K562 (cell line): ENCODE measurements at regions not wholly inside any gene's neighbourhood (a gene's known extent, or its start where the extent isn't known, plus 50 kb on each side); places are given as distances from the start of the nearest gene placed in this dataset.

Experiments used
- ATAC-seq: fragments of 200-7000 bp; cut with Tn5 transposase; 3 replicates; pipeline ENCODE4 v1.9.1; 2020; ENCODE audit warnings: moderate library complexity
- BruUV-seq: library from RNA; stranded (reverse); fragments of 400-500 nt; replicated peaks from 2 replicates; lab custom pipeline; 2021; lab: Mats Ljungman, UMichigan
- CTCF ChIA-PET: fragments of 300-600 bp; formaldehyde crosslinking; extraction: SDS; loops from one replicate; lab custom pipeline; 2021; ENCODE audit warnings: low intra/inter-chr PET ratio; lab: Yijun Ruan, JAX
- POLR2A ChIA-PET: fragments of 300-600, 350-650 bp; sonication (Branson Sonifier 250); formaldehyde crosslinking; extraction: SDS; loops from one replicate; lab custom pipeline; 2021; ENCODE audit warnings: antibody characterized with exemption, inconsistent platforms; lab: Yijun Ruan, JAX
- DNase-seq, 4 experiments: peaks; one replicate each; pipeline versions ENCODE4 v3.0.0 to v3.0.0-alpha.2; 2011 to 2018; ENCODE audit warnings: low spot score in 3 of 4, mixed read lengths in 3 of 4; ENCODE audit errors: extremely low read depth in 1 of 4
- FAIRE-seq: peaks from 2 replicates; lab custom pipeline; 2011; peaks lifted over from hg19 to GRCh38; lab: Jason Lieb, UNC
- H2AFZ ChIP-seq: 2 replicates; pipeline ENCODE4 v1.6.0; 2011; ENCODE audit warnings: low read depth, low read length, control low read depth, inconsistent platforms
- H3K27ac ChIP-seq: fragments of 200-600 bp; 3 replicates; pipeline ENCODE4 v1.8.0; 2011; ENCODE audit warnings: low read depth, mild to moderate bottlenecking, control low read depth, inconsistent platforms, low read length, moderate library complexity, mixed read lengths; ENCODE audit errors: extremely low read depth
- H3K27me3 ChIP-seq, 2 experiments: fragments of 300-600 bp in 1 of 2; 2 replicates in 1 of 2; 3 replicates in 1 of 2; pipeline versions ENCODE4 v1.6.0 to v1.8.0; 2011; ENCODE audit warnings: inconsistent platforms in 2 of 2, low read length in 2 of 2, mild to moderate bottlenecking in 1 of 2, mixed read lengths in 1 of 2, moderate library complexity in 1 of 2; ENCODE audit not compliant: control insufficient read depth in 2 of 2, insufficient read depth in 2 of 2
- H3K36me3 ChIP-seq: fragments of 300-600 bp; 3 replicates; pipeline ENCODE4 v1.8.0; 2011; ENCODE audit warnings: mild to moderate bottlenecking, low read length, inconsistent platforms; ENCODE audit not compliant: control insufficient read depth, insufficient read depth
- H3K4me1 ChIP-seq, 2 experiments: fragments of 200-600 bp in 1 of 2; replicated peaks in 1 of 2; 2 replicates in 1 of 2; 3 replicates in 1 of 2; pipeline versions ENCODE4 v1.5.1 to v1.8.0; 2011; ENCODE audit warnings: inconsistent platforms in 2 of 2, low read length in 2 of 2, mild to moderate bottlenecking in 1 of 2, mixed read lengths in 1 of 2, moderate library complexity in 1 of 2; ENCODE audit not compliant: control insufficient read depth in 2 of 2, insufficient read depth in 2 of 2
- H3K4me2 ChIP-seq: 2 replicates; pipeline ENCODE4 v1.6.1; 2011; ENCODE audit warnings: low read length, control low read depth, inconsistent platforms, mixed read lengths; ENCODE audit not compliant: insufficient read depth
- H3K4me3 ChIP-seq: fragments of 200-600 bp; sonication (generic), shearing (Covaris generic); 2 replicates; pipeline ENCODE4 v1.5.1; 2016; ENCODE audit warnings: control low read depth, inconsistent platforms
- H3K79me2 ChIP-seq: fragments of 200-600 bp; 3 replicates; pipeline ENCODE4 v1.8.0; 2011; ENCODE audit warnings: low read length, inconsistent platforms; ENCODE audit not compliant: control insufficient read depth, insufficient read depth
- H3K9ac ChIP-seq, 2 experiments: 2 replicates each; pipeline versions ENCODE4 v1.6.0 to v1.6.1; 2011; ENCODE audit warnings: low read depth in 2 of 2, low read length in 2 of 2, control low read depth in 1 of 2, inconsistent platforms in 1 of 2, mild to moderate bottlenecking in 1 of 2, mixed read lengths in 1 of 2; ENCODE audit not compliant: insufficient read depth in 1 of 2
- H3K9me1 ChIP-seq: one replicate; pipeline ENCODE4 v1.6.0; 2011; ENCODE audit warnings: inconsistent platforms, mild to moderate bottlenecking, low read length, moderate library complexity; ENCODE audit not compliant: control insufficient read depth, insufficient read depth
- H3K9me3 ChIP-seq: replicated peaks from 2 replicates; pipeline ENCODE4 v1.5.1; 2011; ENCODE audit warnings: low read depth, low read length, inconsistent platforms; ENCODE audit not compliant: control insufficient read depth, insufficient read depth
- H4K20me1 ChIP-seq: replicated peaks from 2 replicates; pipeline ENCODE4 v1.6.1; 2011; ENCODE audit warnings: low read length, inconsistent platforms, mixed read lengths; ENCODE audit not compliant: control insufficient read depth, insufficient read depth
- AFF4 ChIP-seq: sonication (generic); formaldehyde crosslinking; IDR thresholded peaks from 2 replicates; pipeline ENCODE4 v1.8.0; 2023; ENCODE audit warnings: mild to moderate bottlenecking, missing genetic modification reagents
- NFE2L1 ChIP-seq: fragments of 450-650 bp; IDR thresholded peaks from 2 replicates; pipeline ENCODE4 v1.6.1; 2016; ENCODE audit warnings: missing genetic modification characterization, low read depth, mild to moderate bottlenecking, missing compliant biosample characterization, moderate library complexity, borderline replicate concordance
- NR2F6 ChIP-seq: fragments of 450-650 bp; formaldehyde crosslinking; IDR thresholded peaks from 2 replicates; pipeline ENCODE4 v1.4.0; 2020; ENCODE audit warnings: mild to moderate bottlenecking
- SRSF3 ChIP-seq: fragments of 200-400 bp; formaldehyde crosslinking; IDR thresholded peaks from 2 replicates; pipeline ENCODE4 v1.6.1; 2016; ENCODE audit warnings: mild to moderate bottlenecking, low read length, moderate library complexity; ENCODE audit not compliant: insufficient read depth
- SRSF7 ChIP-seq: fragments of 200-400 bp; formaldehyde crosslinking; optimal IDR thresholded peaks from 2 replicates; pipeline ENCODE3; 2017; ENCODE audit warnings: mild to moderate bottlenecking, low read depth, low read length
- ZNF184 ChIP-seq: sonication (generic); formaldehyde crosslinking; IDR thresholded peaks from 2 replicates; pipeline ENCODE4 v1.5.0; 2020; ENCODE audit warnings: missing genetic modification reagents
- ZNF76 ChIP-seq: fragments of 250-450 bp; sonication (Bioruptor Pico); IDR thresholded peaks from 2 replicates; pipeline ENCODE4 v1.4.0; 2020; ENCODE audit warnings: mild to moderate bottlenecking, moderate library complexity, borderline replicate concordance
- WGBS: fragments of 100-300 bp; shearing (Covaris generic); methylation state at CpG from one replicate; pipeline ENCODE4 v1.1.6; 2016; ENCODE audit warnings: low coverage, mixed read lengths; ENCODE audit not compliant: insufficient coverage; ENCODE audit errors: missing lambda C conversion rate; 5-methylcytosine and 5-hydroxymethylcytosine counted together
- in situ Hi-C: fragments of 300-500 bp; cut with MboI; formaldehyde crosslinking; loops from 4 replicates; pipeline ENCODE4 v1.15.0; 2018; ENCODE audit warnings: inconsistent platforms, mixed read lengths
- intact Hi-C: fragments of 100-400 bp; cut with micrococcal nuclease; formaldehyde crosslinking; loops from 2 replicates; pipeline ENCODE4 v1.14.2; 2022

DNA sequence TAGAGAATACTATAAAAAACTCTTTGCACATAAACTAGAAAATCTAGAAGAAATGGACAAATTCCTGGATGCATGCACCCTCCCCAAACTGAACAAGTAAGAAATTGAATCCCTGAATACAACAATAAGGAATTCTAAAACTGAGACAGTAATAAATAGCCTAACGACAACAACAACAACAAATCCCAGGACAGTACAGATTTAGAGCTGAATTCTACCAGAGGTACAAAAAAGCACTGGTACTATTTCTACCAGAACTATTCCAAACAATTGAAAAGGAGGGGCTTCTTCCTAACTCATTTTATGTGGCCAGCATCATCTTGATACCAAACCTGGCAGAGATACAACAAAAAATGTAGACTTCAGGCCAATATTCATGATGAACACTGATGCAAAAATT, 394.4 kb upstream of the RORB start (continued):
- TF ChIP-seq AFF4 (CRISPR knock-in tag) (no peak), ZNF76 (CRISPR knock-in tag) (no peak), NFE2L1 (tag) (no peak)

- ChIA-PET CTCF (no interaction called here), POLR2A (no interaction called here)
- no peak overlapping the region for H3K4me2 ChIP-seq
- no peak overlapping the region for H3K27ac ChIP-seq
- DNase-seq (no peak), FAIRE-seq (no peak), ATAC-seq (no peak)
- no peak for TF ChIP-seq NR2F6 (CRISPR knock-in tag)
- TF ChIP-seq ZNF184: no peak
- TF ChIP-seq SRSF3: no peak
- no peak for TF ChIP-seq SRSF7
- in situ Hi-C loops: no loop called here
- no peak overlapping the region for H3K4me3 ChIP-seq
- H3K9me1 ChIP-seq: no peaks in the 10 kb centered on the region
- no peaks in the 10 kb centered on the region for H3K36me3 ChIP-seq
- no peaks in the 10 kb centered on the region for H3K79me2 ChIP-seq
- no peaks in the 10 kb centered on the region for H3K4me1 ChIP-seq
- no peak overlapping the region for H2AFZ ChIP-seq
- H3K9me3 ChIP-seq: no peaks in the 10 kb centered on the region
- H3K27me3 ChIP-seq: no peaks in the 10 kb centered on the region
- H4K20me1 ChIP-seq: no peaks in the 10 kb centered on the region
- 8% methylated on average over 1 of the region's 1 CpG for WGBS
- BruUV-seq: no TSS peak
- intact Hi-C loops: no loop called here
- no peak overlapping the region for H3K9ac ChIP-seq
These were observed 389.4 kb upstream of the RORB start for GRCh38 chr9:74107692-74108091.
